ENCODE measurements at regions not wholly inside any gene's neighbourhood (a gene's known extent, or its start where the extent isn't known, plus 50 kb on each side); places are given as distances from the start of the nearest gene placed in this dataset.

GRCh38 chr14:86525673-86526072 lies 995.7 kb downstream of the FLRT2 start:
- no peaks in the 10 kb centered on the region for H3F3A ChIP-seq (ENCODE audit: insufficient read depth, low read length)
- no peak overlapping the region for H3K9ac ChIP-seq (ENCODE audit: low read length)
- no peak for DNase-seq
- no peaks in the 10 kb centered on the region for H4K20me1 ChIP-seq (ENCODE audit: insufficient read depth, low read length)
- no peak overlapping the region for H2AFZ ChIP-seq (ENCODE audit: low read length)
- H3K36me3 ChIP-seq (replicated peaks; ENCODE audit: insufficient read depth, low read length): no peaks in the 10 kb centered on the region
- H3K4me3 ChIP-seq (ENCODE audit: low read length): no peak overlapping the region
- no peaks in the 10 kb centered on the region for H3K9me2 ChIP-seq (replicated peaks; ENCODE audit: insufficient read depth, low read length)
- H3K4me2 ChIP-seq (ENCODE audit: low read depth, low read length): no peak overlapping the region
- no peaks in the 10 kb centered on the region for H3K9me3 ChIP-seq (replicated peaks; ENCODE audit: insufficient read depth, low read length)
- TF ChIP-seq CTCF (IDR thresholded peaks at IDR 0.05; ENCODE audit: low read length) (no peak), EZH2 (optimal IDR thresholded peaks at IDR 0.05; ENCODE audit: low read depth, low read length) (no peak), EZH2phosphoT487 (IDR thresholded peaks at IDR 0.05; ENCODE audit: low read length) (no peak)
- no peaks in the 10 kb centered on the region for H3K79me2 ChIP-seq (ENCODE audit: low read length)
- no peaks in the 10 kb centered on the region for H3K4me1 ChIP-seq (ENCODE audit: low read length)
- H3K27ac ChIP-seq (ENCODE audit: low read length): no peak overlapping the region
- H3K27me3 ChIP-seq (replicated peaks; ENCODE audit: insufficient read depth, low read length): no peaks in the 10 kb centered on the region

- no peaks in the 10 kb centered on the region for H4K20me1 ChIP-seq (ENCODE audit: insufficient read depth, low read length)
These were observed 991.9 kb downstream of the FLRT2 start for GRCh38 chr14:86521843-86522242.

GRCh38 chr14:86521031-86521730 lies 991.2 kb downstream of the FLRT2 start:
- Histone ChIP-seq H3K27ac (ENCODE audit: low read length) (no peak overlapping the region), H3K79me2 (ENCODE audit: low read length) (no peaks in the 10 kb centered on the region), H3K4me1 (ENCODE audit: low read length) (no peaks in the 10 kb centered on the region), H3K9me3 (replicated peaks; ENCODE audit: insufficient read depth, low read length) (no peaks in the 10 kb centered on the region), H3K9ac (ENCODE audit: low read length) (no peak overlapping the region), H3K27me3 (replicated peaks; ENCODE audit: insufficient read depth, low read length) (no peaks in the 10 kb centered on the region), H4K20me1 (ENCODE audit: insufficient read depth, low read length) (no peaks in the 10 kb centered on the region), H3K9me2 (replicated peaks; ENCODE audit: insufficient read depth, low read length) (no peaks in the 10 kb centered on the region), H3K4me3 (ENCODE audit: low read length) (no peak overlapping the region), H2AFZ (ENCODE audit: low read length) (no peak overlapping the region), H3K4me2 (ENCODE audit: low read depth, low read length) (no peak overlapping the region), H3K36me3 (replicated peaks; ENCODE audit: insufficient read depth, low read length) (no peaks in the 10 kb centered on the region), H3F3A (ENCODE audit: insufficient read depth, low read length) (no peaks in the 10 kb centered on the region)
- DNase-seq: no peak
- TF ChIP-seq EZH2 (optimal IDR thresholded peaks at IDR 0.05; ENCODE audit: low read depth, low read length) (no peak), CTCF (IDR thresholded peaks at IDR 0.05; ENCODE audit: low read length) (no peak), EZH2phosphoT487 (IDR thresholded peaks at IDR 0.05; ENCODE audit: low read length) (no peak)

More at GRCh38 chr14:86521843-86522242, 991.9 kb downstream of the FLRT2 start:
- Histone ChIP-seq H3K4me2 (ENCODE audit: low read depth, low read length) (no peak overlapping the region), H3K27ac (ENCODE audit: low read length) (no peak overlapping the region), H3K4me3 (ENCODE audit: low read length) (no peak overlapping the region), H3K79me2 (ENCODE audit: low read length) (no peaks in the 10 kb centered on the region), H3K9me2 (replicated peaks; ENCODE audit: insufficient read depth, low read length) (no peaks in the 10 kb centered on the region), H3K9ac (ENCODE audit: low read length) (no peak overlapping the region), H3K36me3 (replicated peaks; ENCODE audit: insufficient read depth, low read length) (no peaks in the 10 kb centered on the region), H3K27me3 (replicated peaks; ENCODE audit: insufficient read depth, low read length) (no peaks in the 10 kb centered on the region), H2AFZ (ENCODE audit: low read length) (no peak overlapping the region), H3K9me3 (replicated peaks; ENCODE audit: insufficient read depth, low read length) (no peaks in the 10 kb centered on the region), H3F3A (ENCODE audit: insufficient read depth, low read length) (no peaks in the 10 kb centered on the region), H3K4me1 (ENCODE audit: low read length) (no peaks in the 10 kb centered on the region)
- TF ChIP-seq EZH2 (optimal IDR thresholded peaks at IDR 0.05; ENCODE audit: low read depth, low read length): no peak
- no peak for TF ChIP-seq CTCF (IDR thresholded peaks at IDR 0.05; ENCODE audit: low read length)
- TF ChIP-seq EZH2phosphoT487 (IDR thresholded peaks at IDR 0.05; ENCODE audit: low read length): no peak
- DNase-seq: no peak
